Medulla oblongata (tissue), 1 donor: ENCODE measurements at regions not wholly inside any gene's neighbourhood (a gene's known extent, or its start where the extent isn't known, plus 50 kb on each side); places are given as distances from the start of the nearest gene placed in this dataset.

ENCODE experiments used
- DNase-seq: peaks from one replicate; pipeline ENCODE4 v3.0.0-alpha.2; 2015; ENCODE audit errors: extremely low spot score

DNA sequence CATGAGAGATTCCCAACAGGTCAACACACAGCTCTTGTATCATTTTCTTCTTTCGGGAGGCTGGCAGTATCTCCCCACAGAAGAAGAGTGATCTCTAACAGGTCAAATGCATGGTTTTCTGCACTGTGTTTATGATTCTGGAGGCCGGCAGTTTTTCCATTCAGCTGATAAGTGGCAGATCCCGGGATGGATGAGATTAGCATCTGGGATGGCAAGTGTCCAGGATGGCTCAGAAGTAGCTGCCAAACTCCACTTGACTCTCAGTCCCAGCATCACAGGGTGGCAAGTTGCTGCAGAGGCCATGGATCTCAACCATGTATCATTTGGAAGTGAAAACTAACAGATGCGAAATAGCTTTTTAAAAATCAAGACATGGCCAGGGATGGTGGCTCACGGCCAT, 97.8 kb upstream of the SLC44A1 start:
- DNase-seq = peak; percentile 54

DNA sequence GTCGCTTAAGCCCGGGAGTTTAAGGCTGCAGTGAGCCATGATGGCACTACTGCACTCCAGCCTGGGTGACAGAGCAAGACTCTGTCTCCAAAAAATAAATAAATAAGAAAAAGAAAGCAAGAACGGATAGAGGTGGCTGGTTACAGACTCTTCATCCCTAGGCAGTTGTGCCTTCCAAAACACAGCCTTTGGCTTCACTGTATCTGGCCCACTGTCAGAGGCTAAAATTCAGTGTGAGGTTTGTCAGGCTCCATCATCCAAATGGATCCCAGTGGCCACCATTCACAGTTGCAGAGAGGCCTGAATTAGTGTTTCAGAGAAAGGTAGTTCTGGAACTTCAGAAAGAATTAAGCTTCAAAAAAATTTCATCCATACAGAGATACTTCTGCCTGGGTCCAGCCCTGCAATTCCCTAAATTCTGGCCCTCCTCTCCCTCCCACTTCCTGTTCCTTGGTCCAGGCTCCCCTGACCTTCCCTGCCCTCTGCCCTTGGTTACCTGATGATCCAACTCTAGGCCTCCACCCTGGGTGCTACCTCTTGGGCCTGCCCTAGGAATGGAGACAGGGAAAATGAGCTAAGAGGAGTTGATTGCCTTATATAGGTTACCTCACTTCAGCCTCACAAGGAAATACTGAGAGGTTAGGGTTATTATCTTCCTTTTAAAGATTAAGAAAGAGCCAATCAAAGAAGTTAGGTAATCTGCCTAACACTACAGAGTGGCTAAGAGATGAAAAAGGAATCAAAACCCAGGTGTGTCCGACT, 97.2 kb upstream of the SLC44A1 start:
- DNase-seq = no peak

DNA sequence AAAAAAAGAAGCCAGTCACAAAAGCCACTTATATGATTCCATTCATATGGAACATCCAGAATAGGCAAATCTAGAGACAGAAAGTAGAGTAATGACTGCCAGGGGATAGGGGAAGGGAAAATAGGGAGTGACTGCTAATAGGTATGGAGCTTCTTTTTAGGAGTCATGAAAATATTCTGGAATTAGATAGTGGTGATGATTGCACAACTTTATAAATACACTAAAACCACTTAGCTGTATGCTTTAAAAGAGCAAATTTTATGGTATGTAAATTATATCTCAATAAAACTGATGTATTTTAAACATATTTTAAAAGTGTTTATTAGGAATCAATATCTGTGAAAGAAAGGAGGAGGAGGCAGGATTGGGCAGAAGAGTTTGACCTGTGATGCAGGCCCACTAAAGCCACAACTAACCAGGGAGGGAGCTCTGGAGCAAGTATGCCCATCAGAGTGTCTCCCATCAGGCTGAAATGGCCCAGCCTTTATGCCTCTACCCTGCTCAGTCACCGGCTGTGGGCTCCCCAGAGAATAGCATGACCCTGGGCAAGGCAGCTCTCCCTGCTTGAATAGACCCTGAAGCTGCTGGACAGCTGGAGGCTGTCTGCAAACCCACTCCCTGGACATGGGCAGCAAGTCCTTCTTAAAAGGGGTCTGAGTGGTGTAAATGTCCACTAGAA, 96.0 kb upstream of the SLC44A1 start:
- no peak for DNase-seq

DNA sequence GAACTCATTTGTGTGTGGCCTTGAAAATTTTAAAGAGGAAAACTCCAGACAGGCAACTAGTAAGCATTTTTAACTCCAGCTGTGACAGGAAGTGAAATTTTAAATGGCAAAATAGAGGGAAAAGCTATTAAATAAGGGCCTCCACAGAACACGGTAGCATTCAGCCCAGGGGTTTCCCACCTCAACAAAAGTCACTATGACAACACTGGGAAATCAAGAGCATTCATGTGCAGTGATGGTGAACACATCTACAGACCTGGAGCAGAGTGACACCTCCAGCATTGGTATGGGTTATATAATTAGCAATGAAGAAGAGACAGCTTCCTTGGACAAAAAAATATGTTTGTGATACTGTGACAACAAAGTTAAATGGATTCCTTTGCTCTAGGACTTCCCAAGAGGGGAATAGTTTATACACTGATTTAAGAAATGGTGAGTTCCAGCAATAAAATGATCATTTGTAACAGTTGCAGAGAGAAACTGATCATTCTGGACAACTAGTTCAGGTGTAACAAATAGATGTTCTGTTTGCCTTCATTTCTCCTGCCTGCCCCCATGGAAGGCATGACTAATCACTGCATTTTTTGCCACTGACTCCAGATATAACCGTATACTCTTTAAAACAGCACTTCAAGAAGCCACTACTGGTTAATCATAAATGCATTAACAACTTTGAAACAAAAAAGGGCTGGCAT, 93.3 kb upstream of the SLC44A1 start:
- DNase-seq = no peak

DNA sequence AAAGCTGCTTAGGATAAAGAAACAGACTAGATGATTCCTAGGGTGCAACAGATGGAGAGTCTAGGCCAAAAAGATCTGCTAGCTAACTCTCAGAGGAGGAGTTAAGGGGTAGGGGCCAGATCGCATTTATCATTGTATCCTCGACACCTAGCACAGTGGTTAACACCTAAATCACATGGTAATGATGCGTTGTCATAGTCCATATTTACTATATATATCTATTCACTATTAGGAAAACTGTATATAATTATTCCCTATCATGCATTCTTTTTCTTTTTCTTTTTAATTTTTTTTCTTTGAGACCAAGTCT, 92.8 kb upstream of the SLC44A1 start:
- no peak for DNase-seq

DNA sequence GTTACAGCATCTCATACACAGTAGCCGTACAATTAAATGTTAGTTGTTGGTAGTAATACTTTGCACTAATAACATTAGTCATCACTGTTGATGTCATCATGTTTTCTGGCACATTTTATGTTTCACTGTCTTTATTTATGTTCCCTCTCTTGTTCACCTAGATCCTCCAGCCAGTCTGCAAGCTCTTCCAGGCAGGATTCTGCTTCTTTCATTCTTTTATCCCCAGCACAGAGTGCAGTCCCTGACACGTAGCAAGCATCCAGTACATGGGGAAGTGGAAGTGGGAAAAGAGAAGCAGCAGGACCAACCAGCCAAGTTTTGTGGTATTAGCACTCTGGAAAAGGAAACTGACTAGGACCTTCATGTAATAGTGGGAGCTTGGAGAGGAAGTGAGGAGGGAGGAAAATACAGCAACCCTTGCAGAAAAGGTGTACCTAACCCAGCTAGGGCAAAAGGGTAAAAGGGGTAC, 89.7 kb upstream of the SLC44A1 start:
- peak; percentile 41 for DNase-seq

DNA sequence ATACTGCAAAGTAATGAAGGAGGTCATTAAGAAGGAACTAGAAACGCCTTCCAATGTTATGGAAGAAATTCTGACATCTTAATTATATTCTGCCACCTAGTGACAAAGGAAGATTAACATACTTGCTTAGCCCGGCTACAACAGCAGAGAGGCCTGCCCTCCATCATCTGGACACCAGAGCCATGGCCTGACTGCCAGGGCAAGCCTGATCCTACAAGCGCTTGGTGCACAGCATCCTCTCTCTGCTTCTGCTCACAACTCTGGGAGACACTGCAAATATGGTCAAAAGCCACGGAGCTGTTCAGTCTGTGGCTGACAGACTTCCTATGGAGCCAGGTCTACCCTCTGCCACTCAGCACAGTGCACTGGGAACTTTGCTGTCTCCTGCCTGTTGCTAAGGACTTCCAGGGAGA, 87.3 kb upstream of the SLC44A1 start:
- peak; percentile 88 for DNase-seq

DNA sequence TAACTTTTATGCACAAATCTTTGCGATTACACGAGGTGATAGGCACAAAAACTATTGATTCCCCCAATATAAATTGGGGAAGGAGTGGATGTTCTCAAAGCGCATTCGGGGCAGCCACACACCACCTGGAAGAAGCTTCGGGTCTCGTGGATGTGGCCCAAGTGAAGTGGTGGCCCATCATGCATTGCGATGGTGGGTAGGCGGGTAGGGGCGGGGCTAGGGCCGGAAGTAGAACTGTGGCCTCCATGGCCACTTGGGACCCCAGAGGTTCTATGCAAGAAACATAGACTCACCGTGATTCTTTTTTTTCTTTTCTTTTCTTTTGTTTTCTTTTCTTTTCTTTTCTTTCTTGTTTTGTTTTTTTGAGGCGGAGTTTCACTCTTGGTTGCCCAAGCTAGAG, 86.4 kb upstream of the SLC44A1 start:
- no peak for DNase-seq

DNA sequence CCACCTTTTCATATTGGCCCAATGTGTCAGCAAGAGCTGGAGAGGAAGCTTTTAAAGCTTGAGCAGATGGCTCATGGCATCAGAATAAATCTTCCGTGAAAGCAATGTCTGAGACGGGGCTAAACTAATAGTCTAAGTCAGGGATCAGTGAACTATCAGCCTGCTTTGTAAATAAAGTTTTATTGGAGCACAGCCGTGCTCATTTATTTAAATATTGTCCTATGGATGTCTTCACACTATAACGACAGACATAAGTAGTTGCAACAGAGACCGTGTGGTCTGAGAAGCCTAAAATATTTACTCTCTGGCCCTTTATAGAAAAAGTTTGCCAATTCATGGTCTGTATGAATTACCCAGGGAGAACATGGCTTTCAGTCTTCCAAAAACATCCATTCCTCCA, 85.6 kb upstream of the SLC44A1 start:
- DNase-seq = no peak

DNA sequence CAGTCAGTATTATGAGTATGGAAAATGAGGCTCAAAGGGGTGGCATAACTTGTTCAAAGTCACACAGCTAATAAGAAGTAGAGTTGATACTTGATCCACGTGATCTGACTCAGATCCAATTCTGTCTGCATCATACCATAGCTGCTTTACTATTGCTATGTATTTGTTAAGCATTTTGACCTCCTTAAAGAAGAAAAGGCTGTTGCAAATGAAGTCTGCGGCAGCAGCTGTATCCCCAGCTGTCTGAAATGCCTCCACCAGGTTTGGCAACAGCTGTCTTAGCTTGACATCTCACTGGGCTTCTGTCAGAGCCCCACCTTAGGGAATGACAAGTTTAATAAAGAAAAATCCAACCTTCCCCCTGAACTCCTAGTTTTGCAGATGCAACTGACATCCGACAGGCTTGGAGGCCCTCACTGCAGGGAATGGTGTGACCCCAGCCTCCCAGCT, 75.6 kb upstream of the SLC44A1 start:
- no peak for DNase-seq

DNA sequence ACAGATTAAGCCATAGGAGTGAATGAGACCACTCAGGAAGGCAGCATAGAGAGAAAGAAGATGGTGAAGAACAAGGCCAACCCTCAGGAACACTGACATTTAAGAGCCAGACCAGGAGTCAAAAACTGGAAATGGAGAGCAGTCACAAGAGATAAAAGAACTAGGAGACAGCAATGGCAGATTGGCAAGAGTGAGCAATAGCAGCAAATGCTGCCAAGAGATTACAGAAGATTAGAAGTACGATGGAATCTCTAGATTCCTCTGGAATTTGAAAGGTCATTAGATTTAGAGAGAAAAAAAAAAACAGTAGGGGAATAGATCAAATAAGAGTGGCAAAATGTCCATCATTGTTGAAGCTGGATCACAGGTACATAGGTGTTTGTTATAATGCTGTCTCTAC, 73.4 kb upstream of the SLC44A1 start:
- no peak for DNase-seq

DNA sequence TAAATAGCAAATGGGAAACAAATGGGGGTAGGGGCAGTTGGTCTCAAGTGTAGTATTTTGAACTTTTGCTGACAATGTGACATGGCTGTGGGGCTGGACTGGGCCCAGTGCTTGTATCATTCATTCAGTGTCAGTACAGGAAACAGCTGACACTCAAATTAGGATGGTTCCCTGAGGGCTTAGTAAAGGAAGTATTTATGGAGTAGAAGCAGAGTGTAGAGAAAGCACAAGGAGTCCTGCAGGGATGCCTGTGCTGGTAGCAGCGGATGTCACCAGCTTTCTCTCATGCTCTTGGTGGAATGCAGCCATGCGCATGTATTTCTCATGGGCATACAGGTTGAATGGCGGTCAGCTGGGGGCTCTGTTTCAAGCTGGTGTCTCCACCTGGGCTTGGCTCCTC, 72.9 kb upstream of the SLC44A1 start:
- no peak for DNase-seq

DNA sequence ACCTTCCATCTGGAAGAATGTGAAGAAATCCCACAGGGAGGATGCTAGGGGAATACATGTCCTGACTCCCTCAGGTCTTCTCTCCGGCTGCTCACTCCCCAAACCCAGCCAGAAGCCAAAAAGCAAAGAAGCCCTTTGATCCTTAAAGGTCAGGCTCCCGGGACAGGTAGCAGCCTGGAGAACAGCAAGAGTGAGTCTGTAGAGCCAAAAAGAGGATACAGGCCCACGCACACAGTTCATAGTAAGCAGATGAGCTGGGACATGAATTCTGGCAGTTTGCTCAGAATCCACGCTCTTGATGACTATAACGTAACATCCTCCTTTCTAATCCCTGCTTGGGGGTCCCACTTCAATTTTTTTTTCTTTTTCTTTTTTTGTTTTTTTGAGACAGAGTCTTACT, 72.0 kb upstream of the SLC44A1 start:
- no peak for DNase-seq

DNA sequence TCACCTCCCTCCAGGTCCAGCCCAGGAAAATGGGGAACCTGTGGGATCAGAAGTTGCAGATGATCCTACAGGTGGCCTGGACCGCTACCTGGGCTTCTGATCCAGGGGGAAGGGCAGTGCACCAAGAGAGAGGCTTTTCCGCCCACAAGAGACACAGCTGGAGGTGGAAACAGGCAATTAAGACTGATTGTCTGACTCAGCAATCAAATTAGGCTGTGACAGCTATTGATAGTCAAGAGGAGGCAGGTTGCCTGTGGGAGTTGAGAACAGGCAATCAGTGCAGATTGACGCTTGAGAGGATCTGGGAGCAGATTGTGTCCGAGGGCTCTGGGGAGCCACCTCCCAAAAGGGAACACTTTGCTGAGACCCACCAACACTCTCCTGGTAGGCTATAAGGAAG, 71.1 kb upstream of the SLC44A1 start:
- no peak for DNase-seq

DNA sequence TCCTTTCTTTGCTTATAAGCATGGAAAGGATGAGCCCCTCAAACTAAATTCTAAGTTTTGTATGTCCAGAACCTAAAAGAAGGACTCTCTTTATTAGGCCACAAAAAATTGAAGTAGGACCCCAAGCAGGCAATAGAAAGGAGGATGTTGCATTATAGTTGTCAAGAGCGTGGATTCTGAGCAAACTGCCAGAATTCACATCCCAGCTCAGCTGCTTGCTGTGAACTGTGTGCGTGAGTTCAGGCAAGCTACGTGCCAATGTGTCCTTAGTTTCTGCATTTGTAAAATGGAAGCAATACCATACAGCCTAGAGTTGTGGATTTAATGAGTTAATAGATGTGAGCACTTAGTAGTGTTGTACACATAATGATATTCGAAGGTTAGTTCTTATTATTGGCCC, 70.6 kb upstream of the SLC44A1 start:
- DNase-seq = no peak

DNA sequence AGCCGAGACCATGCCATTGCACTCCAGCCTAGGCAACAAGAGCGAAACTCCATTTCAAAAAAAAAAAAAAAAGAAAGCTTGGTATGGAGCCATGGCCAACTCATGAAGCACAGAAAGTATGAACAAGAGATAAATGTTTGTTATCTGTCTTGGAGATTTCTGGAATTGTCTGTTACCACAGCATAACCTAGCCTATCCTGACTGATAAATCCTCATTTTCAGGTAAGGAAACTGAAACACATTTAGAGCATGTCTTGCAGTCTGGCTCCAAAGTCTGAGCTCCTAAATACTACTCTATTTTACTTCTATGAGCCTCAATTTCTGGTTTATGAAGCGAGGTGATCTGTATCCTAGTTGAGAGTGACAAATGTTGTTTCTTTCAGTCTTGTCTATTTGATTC, 68.3 kb upstream of the SLC44A1 start:
- DNase-seq = no peak

DNA sequence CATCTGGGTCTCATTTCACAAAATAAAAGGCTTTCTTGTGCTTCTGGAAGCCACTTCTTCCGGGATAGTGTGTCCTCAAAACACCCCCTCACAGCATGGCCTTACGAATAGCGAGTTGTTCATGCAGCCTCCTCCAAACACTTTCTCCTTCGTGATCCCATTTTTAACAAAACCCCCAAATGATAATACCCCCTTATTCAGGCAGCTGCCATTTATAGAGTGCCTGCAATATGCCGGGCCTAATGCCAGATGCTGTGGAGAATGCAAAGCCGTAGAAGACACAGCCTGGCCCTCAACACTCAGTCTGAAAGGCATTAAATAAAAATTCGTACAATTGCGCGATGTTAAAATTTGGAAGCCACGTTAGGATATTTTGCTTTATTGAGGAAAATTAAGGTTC, 66.4 kb upstream of the SLC44A1 start:
- DNase-seq = peak; percentile 22

DNA sequence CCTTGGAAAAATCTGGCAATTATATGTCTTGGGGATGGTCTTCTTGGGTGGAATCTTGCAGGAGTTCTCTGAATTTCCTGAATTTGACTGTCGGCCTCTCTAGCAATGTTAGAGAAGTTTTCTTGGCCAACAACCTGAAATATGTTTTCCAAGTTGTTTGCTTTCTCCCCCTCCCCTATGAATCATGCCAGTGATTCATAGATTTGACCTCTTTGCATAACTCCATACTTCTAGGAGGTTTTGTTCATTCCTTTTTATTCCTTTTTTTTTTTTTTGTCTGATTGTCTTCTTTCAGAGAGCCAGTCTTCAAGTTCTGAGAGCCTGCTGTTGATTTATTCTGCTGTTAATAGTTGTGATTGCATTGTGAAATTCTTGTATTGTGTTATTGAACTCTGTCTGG, 56.7 kb upstream of the SLC44A1 start:
- no peak for DNase-seq

DNA sequence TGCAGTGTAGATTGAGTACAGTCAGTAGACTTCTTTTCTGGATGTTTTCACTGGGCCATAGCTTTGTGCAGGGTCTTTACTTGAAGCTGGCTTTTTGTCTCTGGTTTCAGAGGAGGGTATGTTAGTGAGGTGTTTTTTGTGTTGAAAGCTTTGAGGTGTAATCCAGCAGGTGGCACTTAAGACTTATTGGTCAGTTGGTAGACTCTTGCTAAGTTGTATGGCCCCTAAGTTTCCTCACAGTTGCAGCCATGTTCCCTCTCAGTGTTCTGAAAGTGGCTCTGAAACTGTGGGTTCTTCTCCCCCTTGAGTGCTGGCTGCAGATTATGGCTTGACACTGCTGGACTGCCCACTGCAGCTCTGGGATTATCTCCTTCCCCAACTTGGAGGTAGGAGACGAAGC, 55.7 kb upstream of the SLC44A1 start:
- DNase-seq = no peak

DNA sequence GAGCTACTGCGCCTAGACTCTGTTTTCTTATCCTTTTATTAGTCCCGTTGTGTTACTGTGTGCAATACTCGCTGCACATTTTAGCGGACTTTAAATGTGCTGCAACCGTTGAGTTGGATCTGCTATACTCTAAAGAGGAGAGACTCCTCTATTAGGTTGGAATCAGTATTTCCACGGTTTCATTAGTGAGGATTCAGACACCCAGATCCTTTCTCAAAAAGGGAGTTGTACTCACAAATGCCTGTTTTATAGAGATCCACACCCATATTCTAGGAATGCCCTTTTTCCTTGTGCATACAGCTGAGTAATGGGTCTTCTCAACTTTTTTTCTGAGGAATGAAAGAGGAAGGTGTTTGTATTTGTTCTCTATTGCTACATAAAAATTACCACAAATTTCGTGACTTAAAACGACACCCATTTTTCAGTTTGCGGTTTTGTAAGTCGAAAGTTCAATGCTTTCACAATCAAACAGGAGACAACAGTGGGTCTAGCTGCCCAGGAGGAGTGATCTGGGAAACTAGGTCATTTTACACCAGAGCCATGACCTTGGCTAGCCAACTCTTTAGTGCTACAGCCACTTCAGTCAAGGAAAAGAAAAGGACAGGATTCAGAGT, 52.8 kb upstream of the SLC44A1 start:
- DNase-seq = peak; percentile 33

DNA sequence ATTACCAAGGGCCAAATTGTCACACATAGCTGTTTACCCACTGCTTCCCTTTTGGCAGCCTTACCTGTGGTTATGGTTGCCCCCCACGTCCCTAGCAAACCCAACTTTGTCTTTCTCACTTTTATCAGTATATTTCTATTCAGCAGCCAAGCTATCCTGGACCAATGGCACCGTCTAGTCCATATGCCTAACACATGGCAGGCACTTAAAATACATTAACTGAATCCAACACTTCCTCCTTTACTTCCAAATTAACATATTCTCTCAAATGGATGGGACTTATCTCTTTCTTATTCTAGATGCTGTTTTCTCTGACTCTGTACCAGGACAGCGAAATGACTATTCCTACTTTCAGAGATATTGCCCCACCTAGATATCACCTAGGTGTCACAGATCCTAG, 50.9 kb upstream of the SLC44A1 start:
- DNase-seq = no peak

DNA sequence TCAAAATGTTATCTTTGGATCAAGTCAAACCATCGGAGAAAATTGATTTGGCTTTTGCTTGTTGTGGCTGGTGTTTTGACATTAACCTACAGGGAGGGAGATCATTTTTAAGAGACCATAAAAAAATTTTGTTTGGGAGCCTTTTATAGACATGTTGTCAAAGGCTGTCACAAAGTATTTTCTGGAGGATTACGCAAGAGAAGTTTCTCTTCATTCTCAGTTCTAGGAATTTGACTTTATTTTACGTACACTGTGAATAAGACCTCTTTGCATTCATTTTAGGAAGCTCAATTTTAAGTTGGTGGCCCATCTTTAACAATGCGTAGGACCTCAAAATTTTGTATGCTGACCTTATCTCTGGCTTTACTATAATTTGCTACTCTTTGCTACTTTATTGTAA, 50.2 kb upstream of the SLC44A1 start:
- DNase-seq = no peak
